ENCODE measurements at regions not wholly inside any gene's neighbourhood (a gene's known extent, or its start where the extent isn't known, plus 50 kb on each side); places are given as distances from the start of the nearest gene placed in this dataset.

- TF ChIP-seq CTCF (IDR thresholded peaks at IDR 0.05; ENCODE audit: low read length): no peak
- no peak for TF ChIP-seq EZH2phosphoT487 (IDR thresholded peaks at IDR 0.05; ENCODE audit: low read length)
These were observed 51.4 kb upstream of the WSCD1 start for GRCh38 chr17:6018788-6019187.
